ENCODE measurements at regions not wholly inside any gene's neighbourhood (a gene's known extent, or its start where the extent isn't known, plus 50 kb on each side); places are given as distances from the start of the nearest gene placed in this dataset.

DNA sequence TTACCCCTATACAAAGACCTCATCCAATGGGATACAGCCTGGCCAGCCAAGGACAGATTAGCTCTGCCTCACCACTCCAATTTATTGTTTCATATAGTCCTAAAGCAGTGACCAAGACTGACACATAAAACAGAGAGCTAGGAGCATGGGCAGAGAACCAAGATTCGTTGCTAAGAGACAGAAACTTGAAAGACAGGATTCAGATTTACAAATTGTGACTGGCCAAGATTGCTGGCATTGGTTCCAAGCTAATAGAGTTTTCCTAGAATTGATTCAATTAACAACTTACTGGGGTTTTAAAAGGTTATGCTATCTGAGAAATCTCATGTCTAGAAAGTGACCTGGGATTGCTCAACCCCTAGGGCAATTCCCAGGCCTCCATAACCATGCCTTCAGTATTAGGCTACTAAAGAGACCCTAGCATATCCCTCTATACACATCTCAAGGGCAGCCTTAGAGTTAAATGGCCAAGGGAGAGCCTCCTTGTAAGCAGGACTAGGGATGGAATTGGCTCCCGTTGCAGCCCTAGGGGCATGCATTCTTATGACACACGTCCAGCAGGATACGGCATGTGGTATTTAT, 75.6 kb downstream of the ICOS start:
- DNase-seq (ENCODE audit: low spot score): no peak
- intact Hi-C loops (cut with DNase I): no loop called here

DNA sequence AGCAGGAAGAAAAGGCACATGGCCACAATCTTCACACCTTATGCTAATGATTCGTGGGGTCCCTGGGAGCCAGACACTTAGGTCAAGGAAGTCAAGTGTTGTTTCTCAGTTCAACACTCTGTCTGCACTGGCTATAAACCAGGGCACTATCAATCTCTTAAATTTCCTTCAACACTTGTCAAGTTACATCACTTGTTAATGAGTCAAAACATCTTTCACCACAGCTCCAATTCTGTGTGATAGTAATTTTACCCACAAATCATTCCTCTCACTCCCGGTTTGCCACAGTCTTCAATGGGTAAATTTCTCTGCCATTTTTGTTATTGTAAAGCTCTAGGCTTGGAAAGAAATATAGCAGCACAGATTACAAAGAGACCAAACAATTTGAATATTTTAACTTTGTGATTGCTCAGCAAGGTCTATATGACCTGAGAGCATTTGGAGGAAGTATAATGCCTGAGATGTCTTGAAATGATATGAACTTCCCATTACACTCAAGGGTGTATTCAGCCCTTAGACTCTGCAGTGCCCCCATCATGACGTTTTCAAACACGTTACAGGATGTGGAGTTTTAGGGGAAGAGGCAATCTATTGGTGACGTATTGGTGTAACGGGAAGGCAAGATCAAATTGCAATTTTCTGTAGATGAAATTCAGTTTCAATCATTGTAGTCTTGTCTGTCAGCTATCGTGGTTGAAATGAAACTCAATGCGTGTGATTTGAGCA, 78.7 kb downstream of the ICOS start:
- intact Hi-C loops (cut with DNase I): no loop called here
- no peak for DNase-seq (ENCODE audit: low spot score)

DNA sequence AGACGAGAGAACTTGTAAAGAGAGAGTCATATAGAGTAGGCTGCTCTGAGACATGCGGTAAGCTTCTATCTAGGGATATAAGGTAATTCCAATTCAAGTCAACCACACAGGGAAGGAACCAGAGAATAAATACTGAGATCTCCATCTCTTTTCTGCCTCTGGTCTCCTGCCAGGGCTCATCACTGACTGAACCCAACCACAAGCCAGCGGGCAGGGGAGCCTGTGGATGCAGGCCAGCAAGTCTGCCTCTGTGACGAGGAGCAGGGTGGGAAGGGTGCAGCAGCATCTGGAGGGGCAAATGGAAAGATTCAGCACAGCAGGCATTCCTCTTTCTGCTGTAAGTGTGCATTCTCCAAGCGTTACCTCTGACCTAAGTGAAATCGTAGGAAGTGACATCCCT, 82.2 kb downstream of the ICOS start:
- intact Hi-C loops (cut with DNase I): no loop called here
- no peak for DNase-seq (ENCODE audit: low spot score)

DNA sequence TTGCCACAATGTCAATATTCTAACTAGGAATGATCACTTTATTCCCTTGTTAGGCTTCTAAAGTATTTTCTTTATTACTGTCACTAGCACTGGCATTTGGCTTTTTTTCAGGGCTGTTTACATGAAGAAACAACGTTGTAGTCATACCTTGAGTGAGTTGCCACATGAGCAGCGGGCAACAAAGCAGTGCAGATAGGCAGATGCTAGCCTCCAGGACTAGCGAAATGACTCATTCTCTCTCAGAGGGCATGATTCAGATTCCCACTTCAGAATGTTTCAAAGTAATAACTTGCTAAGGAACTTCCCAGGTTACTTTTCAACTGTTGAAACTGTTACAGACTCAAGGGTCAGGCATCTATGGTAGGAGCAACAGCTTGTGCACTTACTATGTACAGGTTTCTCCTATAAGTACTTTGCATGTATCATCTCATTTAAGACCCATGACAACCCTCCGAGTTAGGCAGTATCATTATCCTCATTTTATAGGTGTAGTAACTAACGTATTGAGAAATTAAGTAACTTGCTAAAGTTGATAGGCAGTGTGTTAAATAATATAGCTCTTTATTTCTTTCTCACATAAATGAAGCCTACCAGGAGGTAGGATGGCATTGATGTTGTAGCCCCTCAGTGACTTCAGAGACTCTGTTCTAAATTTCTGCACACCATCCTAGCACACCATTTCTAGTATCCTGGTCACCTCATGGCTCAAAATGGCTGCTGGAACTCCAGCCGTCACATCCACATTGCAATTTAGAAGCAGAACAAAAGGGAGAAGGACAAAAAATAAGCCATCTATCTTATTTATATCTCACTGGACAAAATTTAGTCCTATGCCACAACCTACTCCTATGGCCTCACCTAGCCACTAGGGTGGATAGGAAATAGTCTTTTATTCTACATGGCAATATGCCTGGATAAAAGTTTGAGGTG, 83.3 kb downstream of the ICOS start:
- intact Hi-C loops (cut with DNase I): no loop called here
- DNase-seq (ENCODE audit: low spot score): no peak

DNA sequence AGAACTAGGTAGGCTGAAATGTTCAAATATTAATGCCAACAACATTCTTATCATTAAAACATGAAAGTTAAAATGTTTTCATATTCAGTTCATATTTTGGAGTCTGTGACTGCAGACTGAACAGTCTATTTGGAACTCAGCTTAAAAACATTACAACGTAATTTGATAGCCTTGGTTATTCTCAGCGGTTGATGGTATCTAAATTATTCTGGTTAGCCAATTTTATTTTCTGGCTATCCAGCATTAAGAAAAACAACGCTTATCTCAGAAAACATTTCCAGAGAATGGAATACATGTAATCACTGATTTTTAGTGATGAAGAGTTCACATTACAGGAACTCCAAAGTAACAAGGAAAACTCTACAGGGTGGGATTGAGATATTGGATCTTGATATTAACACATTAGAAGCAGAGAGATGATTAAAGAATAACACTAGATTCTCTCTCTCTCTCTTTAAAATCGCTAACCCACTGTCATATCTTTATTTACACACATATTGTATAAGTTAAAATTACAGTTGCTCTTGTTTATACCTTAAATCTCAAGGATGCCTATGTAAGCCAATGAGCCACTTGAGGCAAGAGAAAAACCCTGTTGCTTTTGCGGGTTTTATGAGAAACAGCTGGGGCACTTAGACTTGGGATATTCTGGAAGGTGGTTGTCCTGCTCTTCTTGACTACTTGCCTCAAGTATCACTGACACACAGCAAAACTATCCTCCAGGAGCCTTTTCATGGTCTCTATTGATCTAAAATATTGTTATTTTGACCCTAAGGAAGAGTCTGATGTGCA, 84.9 kb downstream of the ICOS start:
- DNase-seq (ENCODE audit: low spot score): no peak
- intact Hi-C loops (cut with DNase I): no loop called here

DNA sequence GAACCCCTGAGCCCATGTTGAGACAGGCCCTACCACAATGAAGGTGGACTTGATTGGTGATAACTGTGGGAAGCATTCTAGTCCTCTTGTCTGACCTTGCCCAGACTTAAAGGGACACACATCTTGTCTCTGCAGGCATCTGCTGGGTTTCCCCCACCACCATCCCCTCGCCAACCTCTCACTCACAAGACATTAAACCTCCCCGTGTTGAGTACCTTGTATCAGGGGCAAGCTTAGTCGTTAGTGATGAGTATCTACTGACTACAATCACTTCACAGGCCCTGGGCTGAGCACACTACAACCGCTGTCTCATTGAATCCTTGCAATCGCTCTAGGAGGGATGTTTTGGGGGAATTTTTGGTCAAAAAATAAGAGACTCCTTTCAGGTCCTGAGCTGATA, 86.0 kb downstream of the ICOS start:
- intact Hi-C loops (cut with DNase I): no loop called here
- no peak for DNase-seq (ENCODE audit: low spot score)

DNA sequence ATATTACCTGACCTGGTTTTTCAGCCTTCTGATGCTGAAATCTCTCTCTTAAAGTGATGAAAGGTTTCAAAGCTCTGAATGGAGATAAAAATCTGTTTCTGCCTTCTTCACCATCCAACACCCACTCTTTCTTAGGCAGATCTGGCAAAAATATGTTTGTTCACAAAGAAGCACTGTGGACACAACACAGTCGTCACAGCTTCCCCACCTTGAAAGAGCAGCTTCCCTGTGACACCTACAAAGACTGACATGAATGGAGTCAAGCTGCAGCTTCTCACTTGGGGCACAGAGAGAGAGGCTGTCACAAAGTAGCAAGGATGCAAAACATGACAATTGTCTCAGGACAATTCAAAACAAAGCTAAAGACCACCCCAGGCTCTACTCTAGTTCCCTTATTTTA, 86.5 kb downstream of the ICOS start:
- intact Hi-C loops (cut with DNase I): no loop called here
- no peak for DNase-seq (ENCODE audit: low spot score)

DNA sequence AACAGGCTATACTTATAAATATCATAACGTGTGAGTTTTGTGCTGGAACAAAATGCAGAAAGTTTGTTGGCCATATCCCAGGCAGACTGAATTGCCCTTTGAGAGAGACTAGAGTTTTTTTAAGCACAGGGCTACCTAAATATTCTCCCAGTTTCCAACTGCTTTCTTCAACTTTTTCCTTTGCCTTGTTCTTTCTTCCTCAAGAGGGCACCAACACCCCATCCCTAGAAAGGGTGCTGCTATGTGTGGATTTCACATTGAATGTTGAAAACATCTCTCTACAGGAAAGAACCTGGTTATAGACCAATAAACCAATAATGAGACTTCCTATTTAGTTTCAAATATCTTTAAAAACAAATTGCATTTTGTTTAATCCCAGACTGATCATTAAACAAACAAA, 87.9 kb downstream of the ICOS start:
- intact Hi-C loops (cut with DNase I): no loop called here

DNA sequence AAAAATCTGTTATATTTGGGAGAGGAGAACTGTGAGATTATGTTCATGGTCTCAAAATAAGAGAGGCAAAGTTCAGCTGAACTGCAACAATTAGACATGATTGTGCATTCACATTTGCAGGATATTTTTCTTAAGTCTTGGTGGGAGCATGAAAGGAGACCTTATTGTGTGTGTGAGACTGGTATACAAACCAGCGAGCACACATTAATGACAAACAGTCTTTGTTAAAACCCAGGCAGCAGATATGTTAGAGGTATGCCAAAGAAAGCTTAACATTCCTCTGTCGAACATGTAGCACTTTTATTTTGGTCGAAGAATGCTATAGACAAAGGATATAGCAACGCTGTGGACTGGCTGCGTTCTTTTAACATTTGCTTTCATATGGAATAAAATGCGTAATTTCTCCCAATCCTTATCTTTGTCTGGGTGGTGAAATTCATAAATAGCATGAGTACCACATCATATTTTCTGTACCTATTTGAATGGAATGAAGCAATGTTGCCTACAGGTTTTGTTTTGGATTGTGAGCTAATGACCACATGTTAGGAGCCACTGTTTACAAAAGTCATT, 88.4 kb downstream of the ICOS start:
- intact Hi-C loops (cut with DNase I): no loop called here
- DNase-seq (ENCODE audit: low spot score): no peak

More for the DNA sequence above, 87.9 kb downstream of the ICOS start:
- no peak for DNase-seq (ENCODE audit: low spot score)

DNA sequence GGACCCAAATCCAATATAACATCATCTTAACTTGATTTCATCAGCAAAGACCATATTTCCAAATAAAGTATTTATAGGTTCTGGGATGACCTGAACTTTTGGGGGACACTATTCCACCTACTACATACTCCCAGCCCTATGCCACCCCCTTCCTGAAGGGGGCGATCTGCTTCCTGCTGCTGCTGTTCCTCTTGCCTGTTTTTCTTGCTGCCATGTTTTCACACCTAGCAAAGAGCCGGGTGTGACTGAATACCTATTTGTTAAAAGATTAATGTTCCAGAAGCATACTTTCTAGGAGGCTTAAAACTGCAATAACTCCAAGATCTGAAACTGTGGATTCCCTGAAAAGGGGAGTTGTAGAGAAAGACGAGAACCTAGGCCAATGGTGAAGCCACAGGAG, 89.7 kb downstream of the ICOS start:
- no peak for DNase-seq (ENCODE audit: low spot score)
- intact Hi-C loops (cut with DNase I): no loop called here

DNA sequence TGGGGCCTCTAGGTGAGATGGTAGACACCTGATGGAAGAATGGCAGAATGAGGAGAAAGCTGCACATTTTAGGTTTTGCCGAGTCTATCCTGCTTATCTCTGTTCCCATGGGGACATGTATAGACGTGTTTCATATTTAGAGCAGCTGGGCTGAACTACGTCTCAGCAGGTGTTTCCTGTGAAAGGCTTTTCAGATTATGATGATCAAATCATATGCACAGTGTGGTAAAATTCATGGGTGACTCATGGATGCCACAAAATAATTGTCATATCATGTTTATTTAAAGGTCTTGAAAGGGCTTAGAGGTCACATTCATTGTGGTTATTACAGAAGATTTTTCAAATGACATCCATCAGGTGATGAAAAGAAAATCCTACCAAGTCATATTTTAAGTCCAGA, 90.5 kb downstream of the ICOS start:
- intact Hi-C loops (cut with DNase I): no loop called here
- no peak for DNase-seq (ENCODE audit: low spot score)

DNA sequence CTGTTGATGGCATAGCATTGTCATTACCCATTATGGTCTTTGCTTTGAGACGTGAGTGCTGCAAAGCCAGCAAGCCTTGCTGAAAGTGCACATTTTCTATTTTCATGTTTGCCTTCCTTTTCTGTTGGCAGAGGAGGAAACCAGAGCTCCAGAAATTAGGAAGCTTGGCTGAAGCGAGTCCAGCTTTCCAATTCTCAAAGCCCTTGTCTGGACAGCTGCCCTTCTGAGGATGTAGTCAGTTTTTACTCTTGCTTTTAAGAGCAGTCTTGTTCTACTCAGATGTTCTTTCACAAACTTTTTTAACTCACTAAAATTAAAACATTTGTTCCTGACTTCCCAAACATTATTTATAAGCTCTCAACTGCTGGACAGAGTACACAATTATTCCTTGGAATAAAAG, 93.8 kb downstream of the ICOS start:
- intact Hi-C loops (cut with DNase I): no loop called here
- DNase-seq (ENCODE audit: low spot score): no peak

DNA sequence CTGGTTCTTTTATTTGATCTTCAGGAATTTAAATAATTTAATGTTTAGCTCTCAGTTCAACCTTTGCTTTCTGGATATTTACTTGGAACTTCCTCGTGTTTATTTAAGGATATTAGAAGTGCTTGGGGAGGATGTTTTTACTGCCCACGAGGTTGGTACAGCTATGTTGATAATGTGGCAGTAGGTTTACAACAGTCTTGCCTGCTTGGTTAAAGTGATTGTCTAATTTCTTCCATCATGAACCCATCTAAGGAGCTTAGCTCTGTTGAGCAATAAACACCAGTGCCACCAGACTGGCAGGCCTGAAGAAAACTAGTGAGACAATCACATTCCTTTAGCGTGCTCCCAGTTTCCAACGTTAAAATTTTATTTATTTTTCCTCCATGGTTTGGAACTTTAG, 94.5 kb downstream of the ICOS start:
- intact Hi-C loops (cut with DNase I): no loop called here
- DNase-seq (ENCODE audit: low spot score): no peak

DNA sequence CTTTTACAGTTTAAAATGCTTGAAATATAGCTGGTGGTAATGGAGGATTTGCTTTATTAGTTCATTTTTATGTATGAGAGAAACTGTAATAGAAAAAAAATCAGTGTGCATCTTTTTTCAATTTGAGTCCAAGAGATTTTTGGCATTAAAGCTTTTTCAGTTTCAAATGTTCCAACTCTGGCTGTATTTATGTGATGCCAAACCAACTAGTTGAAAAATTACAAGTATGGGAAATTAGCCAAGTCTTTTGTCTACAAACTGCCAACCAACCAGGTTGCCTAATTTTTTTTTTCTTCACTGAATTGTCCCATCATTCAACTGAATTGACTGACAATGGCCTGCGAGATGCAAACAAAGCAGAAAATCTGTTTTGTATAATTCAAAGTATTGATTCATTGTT, 95.7 kb downstream of the ICOS start:
- no peak for DNase-seq (ENCODE audit: low spot score)

DNA sequence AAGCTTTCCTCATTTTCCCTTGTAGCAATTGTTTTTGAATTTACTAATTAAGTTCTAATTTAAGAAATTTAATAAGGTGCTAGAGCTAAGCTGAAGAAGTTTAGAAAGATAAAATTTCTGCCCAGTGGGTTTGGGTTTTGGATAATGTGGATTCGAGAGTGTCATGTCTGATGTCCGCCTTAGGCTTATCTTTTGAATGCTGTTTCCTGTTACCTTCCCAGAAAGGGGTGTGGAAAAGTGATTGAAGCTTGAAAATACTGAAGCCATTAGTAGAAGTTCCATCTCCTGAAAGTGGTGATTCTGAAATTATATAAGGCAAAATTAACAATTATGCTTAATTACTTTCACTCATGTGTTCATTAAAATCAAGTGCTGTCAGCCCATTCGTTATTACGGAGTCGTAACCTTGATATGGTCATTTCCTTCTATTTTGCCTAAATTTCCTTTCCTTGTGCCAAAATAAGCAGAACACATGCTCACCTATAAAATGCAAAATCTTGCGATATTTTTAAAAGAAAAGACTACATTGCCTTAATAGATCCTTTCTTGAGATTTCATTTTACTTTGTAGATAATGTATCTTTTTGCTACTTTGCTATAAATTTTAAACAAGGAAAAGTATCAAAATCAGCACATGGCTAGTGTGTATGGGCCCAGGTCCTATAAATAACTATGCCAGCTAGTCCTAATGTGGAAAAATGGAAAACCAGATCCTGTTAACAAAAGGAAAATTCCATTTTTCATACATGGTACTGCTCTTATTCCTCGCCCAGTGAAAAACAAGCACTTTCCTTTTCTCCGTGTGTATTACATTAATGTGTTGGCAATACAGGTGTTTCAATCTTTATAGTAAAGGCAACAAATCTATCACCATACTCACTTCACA, 97.3 kb downstream of the ICOS start:
- no peak for DNase-seq (ENCODE audit: low spot score)
- intact Hi-C loops (cut with DNase I): no loop called here

More for the DNA sequence above, 95.7 kb downstream of the ICOS start:
- intact Hi-C loops (cut with DNase I): no loop called here

DNA sequence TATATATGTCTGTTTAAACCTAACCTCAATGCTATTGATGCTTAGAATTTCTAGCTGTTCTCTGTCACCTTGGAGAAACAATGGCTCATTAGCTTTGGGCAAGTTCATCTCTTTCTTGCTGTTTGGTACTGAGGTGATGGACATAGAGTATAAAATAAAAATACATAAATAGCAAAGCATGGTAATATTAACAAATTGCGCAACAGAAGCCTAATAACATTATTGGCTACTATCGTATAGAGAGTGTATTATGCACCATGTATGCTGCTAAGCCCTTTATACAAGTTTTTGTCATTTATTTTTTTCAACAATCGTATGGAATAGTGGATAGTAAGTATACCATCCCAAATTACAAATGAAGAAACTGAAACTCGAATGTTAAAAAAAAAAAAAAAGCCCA, 100.1 kb downstream of the ICOS start:
- intact Hi-C loops (cut with DNase I): no loop called here
- no peak for DNase-seq (ENCODE audit: low spot score)

DNA sequence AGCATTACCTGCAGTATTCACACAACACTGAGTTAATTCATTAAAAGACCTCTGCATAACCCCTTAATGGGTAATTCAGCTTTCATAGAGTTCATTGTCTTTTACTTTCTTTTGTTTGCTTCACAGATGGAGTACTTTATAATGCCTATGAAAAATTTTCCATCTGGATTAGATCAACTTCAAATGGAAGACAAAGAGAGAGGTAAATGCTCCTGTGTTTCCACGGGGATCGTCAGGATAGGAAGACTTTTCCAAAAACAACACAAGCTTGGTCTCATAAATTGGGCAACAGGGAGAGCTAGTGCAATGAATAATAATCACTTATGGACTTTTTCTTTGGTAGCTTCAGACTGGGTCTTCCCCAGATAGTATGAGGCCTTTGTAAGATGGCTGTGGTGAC, 100.7 kb downstream of the ICOS start:
- intact Hi-C loops (cut with DNase I): no loop called here
- DNase-seq (ENCODE audit: low spot score): no peak

DNA sequence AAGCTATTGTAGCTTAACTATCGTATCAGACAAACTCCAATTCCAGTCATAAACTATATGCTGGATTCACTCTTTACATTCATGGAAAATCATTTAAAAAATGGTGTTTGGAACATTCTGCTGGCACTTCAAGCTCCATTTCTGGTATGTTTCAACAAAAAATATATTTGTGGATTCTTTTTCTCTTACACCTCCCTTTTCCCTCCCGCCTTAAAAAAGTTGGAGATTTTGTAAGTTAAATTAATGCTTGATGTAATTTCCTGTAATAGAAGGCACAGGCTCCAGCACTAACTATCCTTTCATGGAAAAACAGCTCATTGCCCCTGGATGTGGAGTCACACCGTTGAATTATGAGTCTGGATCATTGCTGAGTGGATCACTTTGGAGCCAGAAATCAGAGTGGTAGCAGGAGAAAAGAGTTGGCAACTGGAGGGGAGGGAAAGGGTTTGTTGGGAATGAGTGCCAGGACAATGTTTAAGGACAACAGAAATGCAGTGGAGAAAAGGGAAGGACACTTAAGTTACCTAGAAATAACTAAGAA, 102.8 kb downstream of the ICOS start:
- intact Hi-C loops (cut with DNase I): no loop called here
- no peak for DNase-seq (ENCODE audit: low spot score)
